Naive thymus-derived CD8-positive, alpha-beta T cell (primary cell): ENCODE measurements at regions not wholly inside any gene's neighbourhood (a gene's known extent, or its start where the extent isn't known, plus 50 kb on each side); places are given as distances from the start of the nearest gene placed in this dataset.
A peak's percentile ranks its signal among the peaks of the same experiment; 100 is the strongest.

Experiments used
- ATAC-seq, 2 donors: fragments of 150-1000 bp; cut with Tn5 transposase in 1 of 2; sonication (Bioruptor Pico), chemical (Tn5 transposase) in 1 of 2; 1 replicate in 1 of 2; 2 replicates in 1 of 2; pipeline ENCODE4 v1.10.0; 2021; ENCODE audit warnings: mild to moderate bottlenecking in 2 of 2, moderate library complexity in 2 of 2
- POLR2A ChIA-PET: fragments of 350-600 bp; sonication (Branson Sonifier 250); formaldehyde crosslinking; loops from one replicate; lab custom pipeline; 2021; ENCODE audit warnings: antibody characterized with exemption; lab: Charles Lee
- DNase-seq, 10 donors: peaks; one replicate each; pipeline versions ENCODE4 v3.0.0 to v3.0.0-alpha.2; 2020 to 2022
- H3K27ac Mint-ChIP-seq, 10 donors: one replicate each; pipeline ENCODE4 v1.8.0; 2020 to 2022; ENCODE audit warnings: mild to moderate bottlenecking in 10 of 10, mixed read lengths in 10 of 10, moderate library complexity in 4 of 10, inconsistent platforms in 1 of 10
- H3K27me3 Mint-ChIP-seq, 5 donors: one replicate each; pipeline ENCODE4 v1.8.0; 2021 to 2022; ENCODE audit warnings: mixed read lengths in 5 of 5
- H3K36me3 Mint-ChIP-seq, 3 donors: one replicate each; pipeline ENCODE4 v1.8.0; 2020 to 2022; ENCODE audit warnings: mixed read lengths in 3 of 3, mild to moderate bottlenecking in 2 of 3, inconsistent platforms in 1 of 3
- H3K4me1 Mint-ChIP-seq, 4 donors: one replicate each; pipeline ENCODE4 v1.8.0; 2021 to 2022; ENCODE audit warnings: mixed read lengths in 4 of 4
- H3K4me3 Mint-ChIP-seq, 10 donors: one replicate each; pipeline ENCODE4 v1.8.0; 2020 to 2022; ENCODE audit warnings: mild to moderate bottlenecking in 10 of 10, mixed read lengths in 10 of 10, moderate library complexity in 6 of 10, inconsistent platforms in 1 of 10
- H3K9me3 Mint-ChIP-seq, 9 donors: one replicate each; pipeline ENCODE4 v1.8.0; 2020 to 2022; ENCODE audit warnings: mixed read lengths in 9 of 9, mild to moderate bottlenecking in 3 of 9, inconsistent platforms in 1 of 9, moderate library complexity in 1 of 9

DNA sequence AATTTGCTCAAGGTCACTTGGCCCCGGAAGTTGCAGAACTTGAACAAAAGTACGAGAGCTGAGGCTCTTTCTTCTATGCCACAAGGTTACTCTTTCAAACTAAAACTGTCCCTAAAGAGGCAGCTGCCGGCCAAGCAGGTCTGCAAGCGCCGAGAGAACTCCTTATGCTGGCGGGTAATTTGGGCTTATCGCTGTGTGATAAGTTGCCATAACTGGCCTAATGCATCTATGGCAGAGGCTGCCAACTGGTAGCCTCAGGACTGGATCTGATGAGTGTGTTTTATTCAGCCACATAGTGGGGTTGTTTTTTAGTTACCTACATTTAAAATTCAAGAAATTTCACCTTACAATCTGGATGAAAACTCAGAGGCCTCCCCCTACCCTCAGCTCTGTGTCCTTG, 68.1 kb upstream of the SPOCK1 start:
- H3K27me3 Mint-ChIP-seq, result peaks cover 15 to 41% (median 30%) of the 10 kb centered on the region in 5 donors
- H3K36me3 Mint-ChIP-seq, result no peaks in the 10 kb centered on the region
- H3K9me3 Mint-ChIP-seq, result no peaks in the 10 kb centered on the region
- DNase-seq (no peak), ATAC-seq (no peak)
- no peak overlapping the region for H3K4me3 Mint-ChIP-seq
- H3K4me1 Mint-ChIP-seq, result peaks cover 0 to 15% (median 2%) of the 10 kb centered on the region in 4 donors
- no peak overlapping the region for H3K27ac Mint-ChIP-seq
- POLR2A ChIA-PET, result no interaction called here

DNA sequence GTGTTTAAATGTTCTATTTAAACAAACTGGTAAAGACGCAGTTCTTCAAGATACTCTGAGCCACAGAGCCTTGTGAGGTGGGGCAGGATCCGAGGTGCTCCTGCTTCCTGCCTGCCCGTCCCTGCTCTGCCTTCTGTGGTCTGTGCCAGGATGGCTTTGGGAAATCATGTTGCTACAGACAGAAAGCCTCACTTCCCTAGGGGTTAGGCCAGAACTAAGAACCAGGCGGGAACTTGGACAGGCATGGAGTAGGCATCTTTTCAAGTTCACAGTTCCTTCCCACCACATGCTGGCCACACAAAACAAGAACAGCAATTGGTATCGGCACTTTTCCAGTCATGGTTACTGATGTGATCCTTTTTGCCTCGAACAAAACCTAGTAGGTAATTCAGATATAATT, 67.7 kb upstream of the SPOCK1 start:
- Mint-ChIP-seq H3K36me3 (no peaks in the 10 kb centered on the region), H3K4me1 (peaks cover 0 to 15% (median 2%) of the 10 kb centered on the region in 4 donors), H3K27ac (no peak overlapping the region), H3K9me3 (no peaks in the 10 kb centered on the region), H3K27me3 (peaks cover 15 to 38% (median 30%) of the 10 kb centered on the region in 5 donors), H3K4me3 (no peak overlapping the region)
- POLR2A ChIA-PET, result no interaction called here
- ATAC-seq, result no peak
- no peak for DNase-seq

DNA sequence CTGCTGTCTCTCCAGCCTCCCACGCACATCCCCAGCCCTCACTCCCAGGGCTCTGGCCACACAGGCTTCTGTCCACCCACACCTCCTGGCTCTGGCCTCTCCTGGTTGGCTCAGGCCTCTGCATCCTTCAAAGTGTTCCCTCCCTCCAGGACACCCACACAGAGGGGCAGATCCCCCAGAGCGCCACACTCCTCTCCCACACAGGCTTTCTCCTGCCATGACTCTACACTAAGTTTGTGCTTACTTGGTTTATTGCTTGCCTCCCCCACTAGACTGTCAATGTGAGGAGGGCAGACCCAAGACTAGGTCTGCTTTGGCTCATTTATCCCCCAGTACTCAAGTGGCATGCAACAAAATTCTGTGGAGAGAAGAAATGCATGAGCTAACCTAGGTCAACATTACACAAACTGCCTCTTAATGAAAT, 67.0 kb upstream of the SPOCK1 start:
- POLR2A ChIA-PET, result no interaction called here
- H3K27ac Mint-ChIP-seq, result peak overlapping the region in 1 of 10 donors; percentile 39

DNA sequence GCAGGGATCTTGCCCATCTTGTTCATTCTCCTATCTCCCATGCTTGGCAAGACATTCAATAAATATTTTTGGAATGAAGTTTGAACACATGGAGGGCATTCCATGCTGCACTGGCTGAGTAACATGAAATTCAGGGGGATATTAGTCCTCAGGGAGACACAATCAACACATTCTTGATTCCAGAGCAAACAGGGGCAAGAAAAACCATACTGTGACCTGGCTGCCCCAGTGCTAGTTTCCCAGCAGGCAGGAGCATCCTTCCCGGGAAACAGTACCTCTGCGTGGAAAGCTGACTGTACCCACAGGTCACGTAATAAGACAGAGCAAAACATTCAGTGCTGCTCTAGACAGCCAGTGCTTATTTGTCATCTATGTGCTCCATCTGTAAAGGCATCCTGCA, 66.3 kb upstream of the SPOCK1 start:
- no peaks in the 10 kb centered on the region for H3K36me3 Mint-ChIP-seq
- H3K4me1 Mint-ChIP-seq, result peaks cover 0 to 15% (median 2%) of the 10 kb centered on the region in 4 donors
- no peaks in the 10 kb centered on the region for H3K9me3 Mint-ChIP-seq
- DNase-seq, result no peak
- ATAC-seq, result no peak
- POLR2A ChIA-PET, result no interaction called here
- H3K27me3 Mint-ChIP-seq, result peaks cover 12 to 41% (median 26%) of the 10 kb centered on the region in 5 donors
- no peak overlapping the region for H3K27ac Mint-ChIP-seq
- no peak overlapping the region for H3K4me3 Mint-ChIP-seq

More for the DNA sequence above, 67.0 kb upstream of the SPOCK1 start:
- ATAC-seq (no peak), DNase-seq (no peak)
- Mint-ChIP-seq H3K27me3 (peaks cover 13 to 38% (median 26%) of the 10 kb centered on the region in 5 donors), H3K4me3 (no peak overlapping the region), H3K36me3 (no peaks in the 10 kb centered on the region), H3K4me1 (peaks cover 0 to 15% (median 2%) of the 10 kb centered on the region in 4 donors), H3K9me3 (no peaks in the 10 kb centered on the region)

DNA sequence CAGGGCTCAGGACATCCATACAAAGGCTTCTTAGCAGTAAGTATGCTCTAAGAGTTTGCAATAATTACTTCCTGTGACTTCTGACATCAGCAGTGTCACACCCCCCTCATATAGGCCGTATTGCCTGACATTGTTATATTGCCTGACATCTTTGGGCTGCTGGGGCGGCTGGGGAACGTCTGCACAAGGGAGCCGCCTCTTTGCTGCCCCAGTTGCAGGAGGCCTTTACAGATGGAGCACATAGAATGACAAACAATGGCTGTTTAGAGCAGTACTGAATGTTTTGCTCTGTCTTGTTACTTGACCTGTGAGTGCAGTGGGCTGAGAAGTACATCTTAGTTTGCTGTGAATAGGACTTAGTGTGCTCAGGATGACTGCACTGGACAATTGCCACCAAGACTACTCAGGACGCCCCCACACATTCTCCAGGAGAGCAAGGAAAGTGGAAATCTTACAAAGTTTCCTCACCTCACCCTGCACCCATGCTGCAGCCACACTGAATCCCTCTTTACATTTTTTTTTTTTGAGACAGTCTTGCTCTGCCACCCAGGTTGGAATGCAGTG, 65.4 kb upstream of the SPOCK1 start:
- Mint-ChIP-seq H3K27ac (no peak overlapping the region), H3K9me3 (no peaks in the 10 kb centered on the region), H3K4me1 (peaks cover 0 to 15% (median 2%) of the 10 kb centered on the region in 4 donors), H3K4me3 (no peak overlapping the region), H3K36me3 (no peaks in the 10 kb centered on the region), H3K27me3 (peaks cover 15 to 42% (median 23%) of the 10 kb centered on the region in 5 donors)
- POLR2A ChIA-PET, result no interaction called here
- ATAC-seq, result no peak
- no peak for DNase-seq

GRCh38 chr5:137563646-137564397, 64.7 kb upstream of the SPOCK1 start:
- Mint-ChIP-seq H3K4me3 (no peak overlapping the region), H3K9me3 (no peaks in the 10 kb centered on the region), H3K36me3 (no peaks in the 10 kb centered on the region), H3K27ac (no peak overlapping the region), H3K4me1 (peaks cover 0 to 15% (median 2%) of the 10 kb centered on the region in 4 donors), H3K27me3 (peaks cover 15 to 41% (median 23%) of the 10 kb centered on the region in 5 donors)
- ATAC-seq (no peak), DNase-seq (no peak)
- POLR2A ChIA-PET, result no interaction called here

DNA sequence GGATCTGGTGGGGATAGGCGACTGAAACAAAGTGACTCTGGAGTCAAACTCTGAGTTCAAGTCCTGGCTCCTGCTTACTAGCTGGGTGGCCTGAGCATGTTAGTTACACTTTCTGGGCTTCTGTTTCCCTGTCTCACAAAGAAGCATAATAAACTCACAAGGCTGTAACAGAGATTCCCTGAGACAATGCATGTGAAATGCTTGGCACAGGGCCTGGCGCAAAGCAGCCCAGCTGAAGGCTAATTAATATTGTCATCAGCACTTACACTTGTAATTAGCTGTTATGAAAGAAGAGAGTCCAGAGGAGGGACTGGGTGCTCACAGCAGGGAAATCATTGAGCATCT, 64.1 kb upstream of the SPOCK1 start:
- POLR2A ChIA-PET, result no interaction called here
- peak overlapping the region in 1 of 10 donors; percentile 29 for H3K27ac Mint-ChIP-seq
- ATAC-seq, result no peak

DNA sequence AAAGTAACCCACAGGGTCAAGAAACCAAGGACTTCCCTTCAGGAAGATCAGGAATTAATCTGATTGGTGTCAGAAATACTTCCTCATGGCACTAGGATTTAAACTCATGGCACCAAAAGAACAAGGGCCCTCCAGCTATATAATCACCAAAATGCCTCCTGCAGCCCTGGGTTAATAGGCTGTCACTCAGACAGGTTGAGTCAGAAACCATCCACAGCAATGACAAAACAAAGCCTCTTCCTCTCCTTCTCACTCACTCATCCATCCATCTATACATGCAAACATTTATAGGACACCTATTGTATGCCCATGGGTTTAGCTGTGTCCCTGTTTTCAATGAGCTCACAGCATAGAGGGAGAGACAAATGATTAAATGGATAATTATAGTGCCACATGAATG, 62.5 kb upstream of the SPOCK1 start:
- ATAC-seq, result no peak
- no peak for DNase-seq
- H3K36me3 Mint-ChIP-seq, result no peaks in the 10 kb centered on the region
- no peaks in the 10 kb centered on the region for H3K9me3 Mint-ChIP-seq
- POLR2A ChIA-PET, result no interaction called here
- no peak overlapping the region for H3K4me3 Mint-ChIP-seq
- no peak overlapping the region for H3K27ac Mint-ChIP-seq
- peaks cover 18 to 46% (median 33%) of the 10 kb centered on the region in 5 donors for H3K27me3 Mint-ChIP-seq
- H3K4me1 Mint-ChIP-seq, result peaks cover 0 to 15% (median 2%) of the 10 kb centered on the region in 4 donors

More for the DNA sequence above, 64.1 kb upstream of the SPOCK1 start:
- Mint-ChIP-seq H3K36me3 (no peaks in the 10 kb centered on the region), H3K4me3 (no peak overlapping the region), H3K27me3 (peaks cover 15 to 40% (median 25%) of the 10 kb centered on the region in 5 donors), H3K4me1 (peaks cover 0 to 15% (median 2%) of the 10 kb centered on the region in 4 donors), H3K9me3 (no peaks in the 10 kb centered on the region)
- DNase-seq, result no peak

- POLR2A ChIA-PET, result interaction anchor here (0.7 kb wide), 1 partner anchor 26 kb away, joined by 5 read pairs; no protein-coding TSS in a partner anchor
- no peak for DNase-seq
Observed at GRCh38 chr5:137560420-137560819, 61.3 kb upstream of the SPOCK1 start.

More at GRCh38 chr5:137560420-137560819, 61.3 kb upstream of the SPOCK1 start:
- Mint-ChIP-seq H3K4me3 (no peak overlapping the region), H3K27me3 (peaks cover 10 to 35% (median 23%) of the 10 kb centered on the region in 5 donors), H3K36me3 (no peaks in the 10 kb centered on the region), H3K9me3 (no peaks in the 10 kb centered on the region), H3K27ac (no peak overlapping the region), H3K4me1 (peaks cover 0 to 15% (median 2%) of the 10 kb centered on the region in 4 donors)
- no peak for ATAC-seq
